Fibroblast of skin of right biceps (primary cell): ENCODE measurements at regions not wholly inside any gene's neighbourhood (a gene's known extent, or its start where the extent isn't known, plus 50 kb on each side); places are given as distances from the start of the nearest gene placed in this dataset.

ENCODE experiments used
- DNase-seq: peaks from one replicate; pipeline ENCODE4 v3.0.0-alpha.2; 2013

GRCh38 chr14:98758440-98758839, 513.6 kb downstream of the BCL11B start:
- no peak for DNase-seq

DNA sequence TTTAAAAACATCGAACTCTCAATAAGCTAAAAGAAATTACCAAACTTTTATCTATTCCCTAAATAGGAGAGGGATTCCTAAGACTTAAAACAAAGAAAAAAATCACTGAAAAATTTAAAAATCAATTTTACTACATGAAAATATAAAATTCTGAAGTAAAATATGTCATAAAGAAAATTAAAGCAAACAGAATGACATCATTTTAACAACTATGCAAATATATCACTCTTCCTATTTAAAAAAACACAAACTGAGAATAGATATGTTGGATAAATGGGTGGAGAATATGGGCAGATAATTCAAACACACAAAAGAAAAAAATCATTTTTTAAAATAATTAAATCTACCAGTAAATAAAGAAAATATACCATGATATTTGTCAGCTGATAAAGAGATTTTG, 510.0 kb downstream of the BCL11B start:
- no peak for DNase-seq

DNA sequence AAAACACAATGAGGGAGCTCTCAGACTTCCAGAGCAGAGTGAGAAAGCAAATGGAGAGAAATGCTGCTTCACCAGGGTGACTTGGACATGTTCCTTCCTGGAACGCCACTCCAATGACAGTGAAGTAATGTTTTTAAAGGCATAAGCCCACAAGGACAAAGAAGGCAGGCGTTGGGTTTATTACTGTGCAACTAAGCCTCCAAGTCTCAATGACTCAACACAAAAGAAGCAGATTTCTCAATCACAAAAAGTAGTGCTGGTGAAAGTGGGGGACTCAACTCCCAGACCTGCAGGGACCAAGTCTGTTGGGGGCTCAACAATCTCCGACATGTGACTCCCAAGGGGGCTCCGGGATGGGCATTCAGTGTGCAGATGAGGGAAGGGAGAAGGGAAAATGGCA, 505.2 kb downstream of the BCL11B start:
- peak; percentile 74 for DNase-seq

- no peak for DNase-seq
Measured at GRCh38 chr14:98769326-98769725, 502.7 kb downstream of the BCL11B start.

- DNase-seq, result no peak
Measured at GRCh38 chr14:98770151-98770550, 501.8 kb downstream of the BCL11B start.

GRCh38 chr14:98773814-98774213, 498.2 kb downstream of the BCL11B start:
- DNase-seq, result no peak

DNA sequence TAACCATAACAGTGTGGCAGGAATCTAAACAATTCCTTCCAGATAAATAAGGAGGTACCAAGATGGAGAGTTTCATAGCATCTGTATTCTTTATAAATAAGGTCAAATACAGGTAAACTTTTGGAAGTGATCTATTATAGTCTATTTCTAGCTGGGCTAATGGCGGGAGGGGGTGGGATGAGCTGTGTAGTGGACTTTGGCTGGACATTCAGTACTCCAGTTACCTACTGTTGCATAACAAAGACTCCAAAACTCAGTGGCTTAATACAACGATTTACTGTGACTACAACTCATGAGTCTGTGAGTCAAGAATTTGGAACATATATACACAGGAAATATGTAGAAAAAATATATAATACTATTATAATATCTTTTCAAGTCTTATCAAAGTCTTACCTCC, 496.1 kb downstream of the BCL11B start:
- DNase-seq, result no peak

- DNase-seq, result no peak
Measured at GRCh38 chr14:98782062-98782461, 489.9 kb downstream of the BCL11B start.

GRCh38 chr14:98785578-98785977, 486.4 kb downstream of the BCL11B start:
- DNase-seq, result no peak

- DNase-seq, result no peak
Measured at GRCh38 chr14:98786456-98786855, 485.5 kb downstream of the BCL11B start.

GRCh38 chr14:98791661-98792060, 480.3 kb downstream of the BCL11B start:
- DNase-seq, result no peak

DNA sequence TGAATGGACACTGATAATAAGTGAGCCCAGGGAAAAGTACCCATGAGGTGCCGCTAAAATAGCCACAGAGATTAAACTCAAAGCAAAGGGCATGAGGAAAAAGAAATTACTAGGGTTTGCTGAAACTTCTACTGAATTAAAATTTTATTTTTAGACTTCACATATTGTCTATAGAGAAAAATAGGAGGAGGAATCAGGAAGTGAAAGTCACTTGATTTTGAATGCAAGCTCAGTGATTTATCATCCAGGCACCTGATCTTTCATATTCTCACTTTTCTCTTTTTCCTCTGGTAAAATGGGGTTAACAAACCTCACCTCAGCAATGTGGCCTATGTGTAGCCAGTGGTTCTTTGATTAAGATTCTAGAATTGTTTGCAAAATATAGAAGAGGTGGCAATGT, 479.8 kb downstream of the BCL11B start:
- DNase-seq, result no peak

GRCh38 chr14:98798099-98798498, 473.9 kb downstream of the BCL11B start:
- no peak for DNase-seq

GRCh38 chr14:98799891-98800290, 472.1 kb downstream of the BCL11B start:
- no peak for DNase-seq

DNA sequence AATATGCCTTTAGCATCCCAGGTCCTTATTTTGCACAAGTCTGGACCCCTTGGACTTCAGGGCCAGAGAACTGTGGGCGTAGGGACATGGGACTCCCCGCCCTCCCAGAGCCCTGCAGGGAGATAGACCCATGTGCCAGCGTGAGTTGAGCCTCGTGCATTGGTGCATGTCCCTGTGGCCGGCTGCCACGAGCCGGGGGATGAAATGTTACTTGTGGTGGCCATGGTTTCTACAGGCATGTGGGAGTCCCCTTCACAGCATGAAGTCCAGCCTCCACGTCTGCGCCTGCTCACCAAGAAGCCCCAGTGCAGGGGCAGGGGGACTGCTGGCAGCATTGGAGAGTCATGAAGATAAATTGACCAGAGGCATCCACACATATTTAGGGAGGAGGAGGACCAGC, 470.0 kb downstream of the BCL11B start:
- DNase-seq, result no peak

GRCh38 chr14:98803196-98803595, 468.8 kb downstream of the BCL11B start:
- peak; percentile 40 for DNase-seq

- DNase-seq, result no peak
Measured at GRCh38 chr14:98808494-98809407, 463.2 kb downstream of the BCL11B start.

DNA sequence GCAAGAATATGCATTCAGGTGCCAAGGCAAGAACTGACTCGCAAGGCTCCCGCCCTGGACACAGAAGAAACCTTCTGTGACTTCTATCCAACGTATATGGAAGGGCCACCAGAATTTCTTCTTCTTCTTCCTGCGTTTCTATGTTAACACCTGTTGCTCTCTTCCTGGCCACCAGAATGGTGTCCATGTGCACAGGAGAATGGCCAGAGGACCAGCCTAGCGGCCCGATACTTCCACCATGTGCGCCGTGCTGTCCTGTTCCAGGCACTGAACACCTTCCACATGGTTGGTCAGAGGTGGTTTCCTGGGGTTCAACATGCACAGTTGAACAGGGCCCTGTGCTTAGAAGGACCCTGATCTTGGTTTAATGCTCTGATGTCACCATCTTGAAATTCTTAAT, 455.8 kb downstream of the BCL11B start:
- no peak for DNase-seq

- DNase-seq, result no peak
Measured at GRCh38 chr14:98816720-98817119, 455.3 kb downstream of the BCL11B start.

DNA sequence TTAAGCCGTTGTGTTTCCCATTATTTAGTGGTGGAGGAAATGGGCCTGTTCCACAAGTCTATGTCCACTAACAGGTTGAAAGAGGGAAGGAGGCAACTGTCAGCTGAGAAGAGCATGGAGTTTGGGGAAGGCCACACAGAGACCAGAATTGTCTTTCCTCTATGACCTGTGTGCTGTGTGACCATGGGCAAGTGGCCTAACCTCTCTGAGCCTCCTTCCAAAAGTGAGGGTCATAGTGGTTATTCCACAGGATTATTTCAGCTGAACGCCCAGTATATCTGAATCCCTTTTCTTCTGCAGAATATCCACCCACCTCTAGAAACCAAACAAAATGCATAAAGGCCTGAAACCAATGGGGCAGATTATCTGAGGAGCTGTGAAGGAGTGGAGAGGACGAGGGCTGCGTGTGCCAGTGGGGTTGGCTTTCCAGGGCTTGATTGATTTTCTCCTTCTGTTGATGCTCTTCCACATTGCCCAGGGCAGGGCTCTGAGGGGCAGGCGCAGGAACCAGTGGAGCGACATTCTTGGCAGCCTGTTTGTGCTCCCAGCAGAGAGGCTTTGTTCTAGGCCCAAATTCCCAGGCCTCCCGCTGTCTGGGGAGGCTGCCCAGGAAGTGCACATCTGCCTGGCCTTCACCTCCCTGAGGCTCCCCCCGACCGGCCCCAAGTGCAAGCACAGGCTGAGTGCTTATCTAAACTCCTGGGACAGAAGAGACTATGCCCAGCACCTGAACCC, 452.7 kb downstream of the BCL11B start:
- DNase-seq, result no peak

DNA sequence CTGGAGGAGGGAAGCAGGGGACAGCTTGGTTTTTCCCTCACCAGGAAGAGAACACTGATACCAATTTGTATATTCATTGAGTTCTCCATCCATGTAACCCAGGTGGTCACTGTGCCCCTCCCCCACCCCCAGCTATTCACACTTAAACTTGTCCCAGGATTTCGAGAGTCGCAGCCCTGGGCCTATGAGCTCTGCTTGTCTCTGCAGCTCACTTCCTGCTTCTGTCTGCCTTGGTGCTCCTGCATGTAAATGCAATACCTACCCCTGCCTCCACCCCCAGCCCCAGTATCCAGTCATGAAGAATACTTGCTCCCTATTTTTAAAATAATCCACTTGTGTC, 452.2 kb downstream of the BCL11B start:
- DNase-seq, result no peak

DNA sequence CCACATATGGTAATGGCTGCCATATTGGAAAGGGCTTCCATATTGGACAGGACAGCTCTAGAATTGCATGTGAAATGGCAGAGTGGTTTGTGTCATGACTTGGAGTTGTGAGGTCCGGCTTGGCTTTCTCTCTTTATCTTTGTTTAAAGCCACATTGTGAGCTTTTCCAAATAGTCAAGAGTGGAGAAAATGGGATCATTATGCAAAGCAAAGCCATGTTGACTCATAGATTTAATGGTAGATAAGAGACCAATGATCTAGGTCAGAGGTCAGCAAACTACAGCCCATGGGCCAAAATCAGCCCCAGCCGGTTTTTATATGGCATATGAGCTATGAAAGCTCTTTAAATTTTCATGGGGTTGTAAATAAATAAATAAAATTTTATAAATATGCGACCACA, 449.1 kb downstream of the BCL11B start:
- no peak for DNase-seq

DNA sequence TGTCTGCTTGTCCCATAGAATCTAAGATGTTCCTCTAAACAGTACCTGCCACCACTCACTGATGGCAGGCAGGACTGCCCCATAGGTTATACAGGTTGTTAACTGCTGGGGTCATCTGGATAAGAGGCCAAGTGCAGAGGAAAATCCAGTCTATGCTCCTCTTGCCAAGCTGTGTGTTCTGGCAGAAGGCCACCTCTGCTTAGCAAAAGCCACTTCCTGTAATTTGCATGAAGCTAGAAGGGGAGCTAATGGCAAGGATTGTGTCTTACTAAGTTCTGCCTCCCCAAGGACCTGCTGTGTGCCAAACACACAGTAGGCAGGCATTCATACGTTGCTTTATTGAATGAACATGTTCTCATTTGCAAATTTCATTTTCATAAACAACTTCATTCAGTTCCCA, 445.4 kb downstream of the BCL11B start:
- no peak for DNase-seq

DNA sequence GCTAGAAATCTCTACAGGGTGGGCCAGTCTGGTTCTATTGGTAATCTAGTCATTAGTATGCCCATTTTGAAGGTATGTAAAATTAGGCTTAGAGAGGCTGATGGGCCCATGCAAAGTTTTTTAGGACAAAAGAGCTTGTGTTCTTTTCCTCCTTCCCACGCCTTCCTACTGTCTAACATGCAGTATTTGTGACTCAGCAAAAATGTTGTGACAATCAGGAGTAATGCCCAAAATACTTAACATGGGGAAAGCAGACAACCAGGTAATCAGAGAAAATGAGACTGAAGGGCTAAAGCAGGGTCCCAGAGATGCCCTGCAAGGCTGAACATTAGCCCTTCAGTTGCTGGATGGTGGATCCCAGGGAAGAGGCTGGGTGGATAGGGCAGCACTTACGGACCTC, 437.9 kb downstream of the BCL11B start:
- DNase-seq, result no peak
